Mucosa of gallbladder (tissue), 1 donor: ENCODE measurements at regions not wholly inside any gene's neighbourhood (a gene's known extent, or its start where the extent isn't known, plus 50 kb on each side); places are given as distances from the start of the nearest gene placed in this dataset.
A peak's percentile ranks its signal among the peaks of the same experiment; 100 is the strongest.

ENCODE experiments used
- DNase-seq: peaks from one replicate; pipeline ENCODE4 v3.0.0-alpha.2; 2020; ENCODE audit warnings: low spot score
- donor health status: DM: no; HTN: no; CAD: no.

- no peak for DNase-seq
Observed at GRCh38 chr13:105052711-105053110, 1482.8 kb downstream of the EFNB2 start.

DNA sequence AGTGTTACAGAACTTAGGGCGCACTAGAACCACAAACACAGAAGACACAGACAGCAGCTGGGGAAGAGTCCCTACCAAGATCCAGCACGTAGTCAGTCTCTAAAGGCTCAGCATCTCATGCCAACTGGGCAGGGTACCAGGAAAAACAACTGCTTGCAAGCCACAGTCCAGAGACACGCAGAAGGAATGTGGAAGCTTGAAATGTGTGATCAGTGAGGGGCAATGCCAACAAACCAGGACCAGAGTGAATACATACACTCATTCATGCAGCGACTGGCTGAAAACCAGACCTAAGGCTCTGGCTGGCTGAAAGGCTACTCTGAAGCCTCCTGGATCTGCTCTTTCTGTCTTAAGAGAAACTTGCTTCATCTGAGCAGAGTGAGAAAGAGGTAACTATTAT lies 1484.8 kb downstream of the EFNB2 start:
- DNase-seq, result no peak

DNA sequence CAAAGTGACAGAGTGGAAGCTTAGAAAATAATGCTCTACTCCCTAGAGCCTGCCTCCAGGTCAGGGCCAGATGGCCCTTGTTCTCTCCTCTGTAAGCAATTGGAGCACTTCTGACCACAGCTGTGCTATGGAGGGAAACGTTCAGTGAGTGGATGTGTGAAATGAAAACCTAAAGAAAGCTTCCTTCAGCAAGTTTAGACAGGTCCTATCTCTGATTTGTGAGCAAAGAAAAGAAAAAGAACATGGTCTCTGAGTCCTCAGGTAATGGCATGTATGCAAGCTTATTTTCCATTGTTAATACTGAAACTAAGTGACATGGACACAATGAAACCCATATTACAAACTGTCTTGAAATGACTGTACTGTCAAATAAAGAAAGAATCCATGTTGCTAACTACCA lies 1486.8 kb downstream of the EFNB2 start:
- no peak for DNase-seq

DNA sequence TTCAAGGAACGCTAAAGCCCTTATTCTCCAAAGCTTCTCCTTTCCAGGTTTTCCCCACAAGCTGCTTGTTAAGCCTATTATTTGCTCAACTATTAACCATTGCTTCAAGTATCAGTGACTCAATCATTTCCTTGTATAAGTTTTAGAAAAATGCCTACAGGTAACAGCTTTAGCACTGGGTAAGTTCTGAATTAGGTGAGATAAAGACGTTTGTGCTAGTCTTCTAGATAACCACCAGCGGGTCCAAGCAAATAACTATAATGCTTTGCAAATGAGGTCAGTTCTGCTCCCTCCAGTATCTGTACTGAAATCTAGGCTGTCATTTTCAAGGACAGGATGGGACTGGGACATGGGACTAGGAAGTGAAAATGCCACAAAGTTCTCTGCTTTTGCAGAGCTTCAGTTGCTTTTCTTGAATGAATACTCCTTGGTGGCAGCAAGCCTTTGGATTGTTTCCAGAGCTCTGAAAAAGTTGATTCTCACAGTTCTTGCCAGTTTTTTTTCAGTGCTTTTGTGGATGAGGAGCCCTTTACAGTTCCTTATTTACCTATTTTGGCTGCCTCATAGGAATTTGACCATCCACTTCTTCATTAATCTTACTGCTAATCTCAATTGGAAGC lies 1487.7 kb downstream of the EFNB2 start:
- DNase-seq, result no peak

DNA sequence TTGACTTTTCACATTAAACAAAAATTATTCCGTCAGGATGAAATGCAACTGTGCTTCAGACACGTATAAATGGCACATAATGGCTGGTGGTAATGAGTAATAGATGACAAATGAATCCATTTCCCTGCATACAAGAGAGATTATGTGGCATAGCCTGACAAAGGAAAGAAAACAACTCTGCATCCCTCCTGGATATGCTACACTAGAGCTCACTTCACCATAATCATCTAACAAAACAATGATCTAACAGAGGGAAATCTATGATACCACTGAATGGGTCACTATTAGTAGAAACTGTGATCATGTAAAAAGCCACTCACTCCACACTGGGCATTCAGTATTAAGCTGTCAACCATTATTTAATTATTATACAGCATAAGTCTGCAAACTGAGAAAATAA lies 1498.4 kb downstream of the EFNB2 start:
- no peak for DNase-seq

GRCh38 chr13:105035092-105035491 lies 1500.4 kb downstream of the EFNB2 start:
- DNase-seq, result no peak

DNA sequence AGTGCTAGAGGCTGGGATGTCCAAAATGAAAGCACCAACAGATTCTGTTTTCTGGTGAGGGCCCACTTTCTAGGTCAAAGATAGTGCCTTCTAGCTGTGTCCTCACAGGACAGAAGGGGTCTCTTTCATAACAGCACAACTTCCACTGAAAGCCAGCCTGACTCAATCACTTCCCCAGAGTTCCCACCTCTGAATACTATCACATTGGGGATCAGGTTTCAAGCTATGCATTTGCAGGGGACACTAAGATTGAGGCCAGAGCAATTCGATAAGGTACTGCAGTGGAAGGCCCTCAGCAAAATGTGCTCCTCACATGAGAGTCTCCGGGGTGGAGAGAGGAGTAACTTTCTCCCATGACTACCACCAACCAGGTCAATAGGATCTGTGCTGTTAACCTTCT lies 1501.5 kb downstream of the EFNB2 start:
- no peak for DNase-seq

GRCh38 chr13:105031306-105031705 lies 1504.2 kb downstream of the EFNB2 start:
- DNase-seq, result no peak

- no peak for DNase-seq
Observed at GRCh38 chr13:105030851-105031250, 1504.6 kb downstream of the EFNB2 start.

DNA sequence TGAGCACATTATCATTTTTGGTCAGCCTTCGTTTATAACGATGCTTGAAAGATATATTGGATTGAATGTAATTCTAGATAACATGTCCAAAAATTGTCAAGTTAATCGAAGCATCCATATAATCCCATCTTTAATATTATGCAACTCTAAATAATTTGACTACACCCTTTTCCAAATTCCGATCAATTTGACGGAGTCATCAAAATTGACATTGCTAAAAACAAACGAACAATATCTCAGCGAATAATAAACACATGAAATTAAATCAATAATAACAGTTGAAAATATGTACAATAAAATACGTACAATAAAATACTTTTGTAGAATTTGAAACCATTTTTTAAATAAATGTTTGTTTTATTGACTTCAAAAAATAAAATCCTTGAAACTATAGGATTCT lies 1516.4 kb downstream of the EFNB2 start:
- no peak for DNase-seq

DNA sequence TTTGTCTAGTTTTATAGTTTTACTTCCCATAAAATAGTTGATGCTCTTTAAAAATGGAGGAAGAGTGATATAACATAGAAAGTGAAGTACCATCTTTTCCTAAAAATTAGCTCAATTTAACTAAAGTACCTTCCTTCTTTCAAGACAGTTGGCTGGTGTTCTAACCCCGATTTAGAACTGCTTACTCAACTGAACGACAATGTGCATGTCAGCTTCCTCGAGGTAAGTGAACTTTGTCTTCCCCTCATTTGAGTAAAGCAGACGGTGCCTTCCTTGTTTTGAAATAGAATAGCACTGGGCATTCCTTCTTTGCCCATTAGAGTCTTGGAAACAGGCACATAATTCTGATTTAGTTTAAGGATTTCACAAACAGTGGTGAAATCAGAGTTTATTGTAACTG lies 1519.2 kb downstream of the EFNB2 start:
- DNase-seq, result no peak

- DNase-seq, result no peak
Observed at GRCh38 chr13:105008604-105009003, 1526.9 kb downstream of the EFNB2 start.

GRCh38 chr13:105007166-105007808 lies 1528.2 kb downstream of the EFNB2 start:
- DNase-seq, result no peak

- no peak for DNase-seq
Observed at GRCh38 chr13:104996022-104996421, 1539.4 kb downstream of the EFNB2 start.

DNA sequence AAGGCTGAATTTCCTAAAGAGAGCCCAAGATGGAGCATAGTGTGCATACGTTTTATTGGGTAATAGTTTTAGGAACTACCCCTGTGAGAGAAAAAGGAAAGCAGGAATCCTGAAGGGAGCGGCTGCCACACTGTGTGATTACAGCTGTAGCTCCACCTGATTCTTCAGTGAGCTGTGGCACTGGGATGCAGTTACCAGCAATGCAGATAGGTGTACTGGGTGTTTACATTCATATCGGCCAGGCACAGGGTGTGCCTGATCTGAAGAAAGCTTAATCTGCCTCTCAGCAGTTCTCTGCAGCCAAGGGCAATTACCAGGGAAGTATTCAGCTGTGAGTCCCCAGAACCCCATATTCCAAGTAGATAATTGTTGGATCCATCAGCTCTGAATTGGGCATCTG lies 1541.8 kb downstream of the EFNB2 start:
- DNase-seq, result no peak

DNA sequence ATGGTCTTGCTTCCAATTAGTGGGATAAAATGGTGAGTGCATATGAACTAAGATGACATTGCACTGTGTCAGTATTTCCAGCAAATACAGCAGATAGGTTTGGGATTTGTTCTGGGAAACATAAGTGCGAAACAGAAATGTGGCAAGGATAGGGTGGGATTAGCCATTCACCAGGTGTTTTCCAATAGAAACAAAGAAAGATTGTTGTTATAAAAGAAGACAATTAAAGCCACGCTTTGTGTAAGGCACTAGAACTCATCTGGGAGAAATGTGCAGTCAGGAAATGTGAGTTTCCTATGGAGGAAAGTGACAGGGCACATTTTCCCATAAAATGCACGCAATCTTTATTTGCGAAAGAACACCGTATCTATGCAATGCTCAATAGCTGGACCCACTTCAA lies 1547.8 kb downstream of the EFNB2 start:
- DNase-seq, result no peak

DNA sequence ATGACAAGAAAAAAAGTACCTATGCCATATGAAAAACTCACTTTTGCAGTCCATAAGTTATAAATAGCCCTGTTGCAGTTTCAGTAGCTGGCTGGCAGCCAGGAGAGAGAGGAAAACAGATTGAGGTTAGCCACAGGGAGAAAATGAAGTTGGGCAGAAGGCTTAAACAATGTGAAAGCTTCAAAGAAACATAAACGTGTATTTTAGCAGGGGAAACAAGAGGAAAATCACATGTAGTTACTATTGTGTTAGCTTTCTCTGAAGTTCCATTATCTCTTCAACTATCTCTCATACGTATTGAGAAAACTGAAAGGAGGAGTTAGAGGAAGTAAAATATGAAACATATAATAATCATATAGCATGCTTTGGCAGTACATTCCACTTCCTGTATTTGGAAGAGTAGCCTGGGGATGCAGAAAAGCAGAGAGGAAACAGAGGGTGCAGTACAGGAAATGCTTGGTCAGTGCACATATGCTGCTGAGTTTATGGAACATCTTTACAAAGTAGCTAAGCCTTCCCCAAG lies 1551.1 kb downstream of the EFNB2 start:
- peak; percentile 17 for DNase-seq

DNA sequence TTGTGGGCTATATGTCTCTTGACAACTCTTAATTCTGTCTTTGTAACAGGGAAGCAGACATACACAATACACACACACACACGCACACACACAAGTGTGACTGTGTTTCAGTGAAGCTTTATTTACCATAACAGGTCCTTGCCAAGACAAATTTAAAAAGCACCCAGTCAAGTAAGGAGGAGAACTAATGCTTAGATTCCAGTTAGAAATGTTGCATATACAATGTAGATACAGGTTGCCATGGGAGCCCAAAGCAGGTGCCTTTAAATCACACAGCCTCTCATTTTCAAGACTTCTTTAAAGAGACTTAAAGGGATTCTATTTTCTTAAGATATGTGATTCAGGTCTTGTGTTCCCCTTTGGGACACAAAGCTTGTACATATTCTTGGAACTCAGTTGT lies 1551.9 kb downstream of the EFNB2 start:
- DNase-seq, result no peak

DNA sequence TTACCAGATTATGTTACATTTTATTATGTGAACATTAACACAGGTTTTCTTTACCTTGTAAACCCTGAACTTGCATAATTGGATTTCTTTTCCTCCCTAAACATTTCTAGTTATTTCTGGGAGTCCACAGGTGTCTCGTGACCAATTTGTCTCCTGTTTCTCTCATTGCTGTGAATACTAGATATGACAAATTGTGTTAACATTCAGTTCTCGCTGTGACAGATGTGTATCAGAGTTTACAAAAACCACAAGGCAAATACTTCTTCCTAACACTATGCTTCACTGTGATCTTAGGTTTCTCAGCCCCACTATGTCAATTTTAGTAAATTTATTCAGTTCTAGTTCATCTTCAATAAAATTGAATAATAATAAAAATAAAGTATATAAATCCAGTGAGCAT lies 1554.9 kb downstream of the EFNB2 start:
- DNase-seq, result no peak

DNA sequence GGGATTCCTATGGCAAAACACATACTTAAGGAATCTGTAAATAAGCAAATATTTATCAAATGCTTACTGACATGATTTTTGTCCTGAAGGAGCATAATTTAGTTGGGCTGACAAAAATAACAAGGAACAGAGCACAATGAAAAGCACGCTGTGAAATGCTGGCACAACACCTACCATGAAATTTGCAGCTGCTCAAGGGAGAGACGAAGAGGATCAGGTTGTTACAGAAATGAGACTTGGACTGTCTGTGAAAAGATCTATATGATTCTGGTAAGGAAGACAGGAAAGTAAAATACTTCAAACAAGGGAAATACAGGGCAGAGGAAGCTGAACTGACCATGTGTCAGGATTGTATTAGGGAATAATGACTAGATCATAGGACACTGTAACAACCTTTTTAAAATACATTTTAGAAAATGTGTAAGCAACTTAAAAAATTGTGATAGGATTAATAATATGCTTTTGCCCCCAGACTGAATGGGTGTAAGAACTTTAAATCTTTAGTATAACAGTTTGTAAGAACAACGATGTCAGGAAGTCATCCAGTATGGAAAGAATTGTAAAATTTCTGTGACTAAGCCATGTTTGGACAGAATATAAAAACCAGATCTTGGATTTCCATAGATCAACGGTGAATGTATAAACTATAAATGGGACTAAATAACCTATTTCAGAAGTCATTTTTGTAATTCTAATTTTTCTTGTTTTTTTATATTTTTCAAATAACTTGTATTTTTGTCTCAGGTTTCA lies 1556.0 kb downstream of the EFNB2 start:
- DNase-seq, result no peak

GRCh38 chr13:104976986-104977385 lies 1558.5 kb downstream of the EFNB2 start:
- DNase-seq, result no peak

GRCh38 chr13:104975272-104975671 lies 1560.2 kb downstream of the EFNB2 start:
- DNase-seq, result no peak

- no peak for DNase-seq
Observed at GRCh38 chr13:104968876-104969275, 1566.6 kb downstream of the EFNB2 start.
